Spleen (tissue), 11 donors: ENCODE measurements at regions not wholly inside any gene's neighbourhood (a gene's known extent, or its start where the extent isn't known, plus 50 kb on each side); places are given as distances from the start of the nearest gene placed in this dataset.

Experiments
- DNase-seq: peaks from one replicate; pipeline ENCODE4 v3.0.0-alpha.2; 2020
- H3K27ac ChIP-seq, 8 donors: fragments of 200-600 bp; sonication (generic) in 7 of 8; 1 replicate in 4 of 8; 2 replicates in 4 of 8; pipeline versions ENCODE4 v1.5.0 to v1.8.0; 2016 to 2021; ENCODE audit warnings: inconsistent platforms in 4 of 8, mild to moderate bottlenecking in 4 of 8, moderate library complexity in 1 of 8
- H3K27me3 ChIP-seq, 7 donors: fragments of 200-600 bp; sonication (generic) in 6 of 7; replicated peaks in 1 of 7; 1 replicate in 4 of 7; 2 replicates in 3 of 7; pipeline versions ENCODE4 v1.5.0 to v1.8.0; 2016 to 2021; ENCODE audit warnings: inconsistent platforms in 3 of 7, mild to moderate bottlenecking in 1 of 7
- H3K36me3 ChIP-seq, 6 donors: fragments of 200-600 bp; sonication (generic) in 5 of 6; 1 replicate in 4 of 6; 2 replicates in 2 of 6; pipeline versions ENCODE4 v1.5.0 to v1.8.0; 2016 to 2021; ENCODE audit warnings: inconsistent platforms in 2 of 6
- H3K4me1 ChIP-seq, 6 donors: fragments of 200-600 bp; sonication (generic) in 5 of 6; 1 replicate in 3 of 6; 2 replicates in 3 of 6; pipeline versions ENCODE4 v1.5.0 to v1.8.0; 2016 to 2021; ENCODE audit warnings: inconsistent platforms in 3 of 6
- H3K4me3 ChIP-seq, 8 donors: fragments of 200-600 bp; sonication (generic) in 7 of 8; 1 replicate in 4 of 8; 2 replicates in 4 of 8; pipeline versions ENCODE4 v1.5.0 to v1.8.0; 2016 to 2021; ENCODE audit warnings: inconsistent platforms in 4 of 8, mild to moderate bottlenecking in 4 of 8, moderate library complexity in 2 of 8
- H3K9me3 ChIP-seq, 8 donors: fragments of 200-600 bp; sonication (generic) in 7 of 8; 1 replicate in 4 of 8; 2 replicates in 4 of 8; pipeline versions ENCODE4 v1.5.0 to v1.8.0; 2016 to 2021; ENCODE audit warnings: inconsistent platforms in 4 of 8
- POLR2A ChIP-seq, 3 donors: fragments of 450-650 bp; IDR thresholded peaks; one replicate each; pipeline ENCODE4 v1.5.1; 2017; ENCODE audit warnings: antibody characterized with exemption in 3 of 3, mild to moderate bottlenecking in 1 of 3
- POLR2AphosphoS5 ChIP-seq, 3 donors: sonication (generic); formaldehyde crosslinking; IDR thresholded peaks; one replicate each; pipeline ENCODE4 v1.5.1; 2017; ENCODE audit warnings: antibody characterized with exemption in 3 of 3
- WGBS, 5 donors: extraction: QIAGEN DNeasy Blood & Tissue Kit in 3 of 5; methylation state at CpG; one replicate each; pipeline versions ENCODE4 v1.1.5 to v1.1.7; 2013 to 2018; 5-methylcytosine and 5-hydroxymethylcytosine counted together
- intact Hi-C: fragments of 100-400 bp; cut with DNase I; formaldehyde crosslinking; loops from one replicate; pipeline ENCODE4 v1.15.0; 2023; ENCODE audit warnings: low total_unique reads
- TF ChIP-seq, protein P1 (sequence below), 11 experiments: fragments of 200-600 bp in 7 of 11; fragments of 450-650 bp in 4 of 11; sonication (generic) in 4 of 11; IDR thresholded peaks in 8 of 11; conservative IDR thresholded peaks in 3 of 11; 1 replicate in 7 of 11; 2 replicates in 4 of 11; pipeline versions ENCODE4 v1.4.0 to v1.8.0; 2016 to 2021; ENCODE audit warnings: antibody characterized with exemption in 11 of 11, inconsistent platforms in 4 of 11, mild to moderate bottlenecking in 1 of 11
- donor health status: healthy with polysubstance abuse.
- donor health status: DM: no; HTN: no; CAD: no; lungs with moderate emphysema.
- donor health status: DM: no; HTN: no; CAD: no.
- donor health status: Bipolar disorder and iron deficiency.
- donor health status: healthy.
- donor health status: DM: no; HTN: no; CAD: no.
- donor health status: DM: yes; HTN: yes; CAD: no.

DNA sequence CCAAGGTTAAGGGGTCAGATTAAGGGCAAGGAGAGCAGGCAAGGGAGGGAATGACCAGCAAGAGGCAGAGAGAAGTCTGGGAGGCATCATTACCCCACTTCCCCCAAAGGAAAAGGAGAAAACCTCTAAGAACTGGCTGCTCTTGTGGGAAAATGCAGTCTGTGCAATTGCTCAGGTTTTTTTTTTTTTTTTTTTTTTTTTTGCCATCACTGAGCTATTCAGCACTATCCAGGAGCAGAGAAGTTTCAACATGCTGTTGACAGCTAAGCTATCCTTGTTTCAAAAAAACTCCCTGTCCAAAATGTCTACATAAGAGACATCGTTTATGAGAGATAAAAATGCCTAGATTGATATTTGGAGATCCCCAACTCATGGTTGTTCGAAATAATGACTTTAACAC, 345.4 kb downstream of the TDRD15 start:
- WGBS, 5 donors: 60 to 75% (median 68%) methylated on average over 2 of the region's 2 CpGs
- intact Hi-C loops: no loop called here

DNA sequence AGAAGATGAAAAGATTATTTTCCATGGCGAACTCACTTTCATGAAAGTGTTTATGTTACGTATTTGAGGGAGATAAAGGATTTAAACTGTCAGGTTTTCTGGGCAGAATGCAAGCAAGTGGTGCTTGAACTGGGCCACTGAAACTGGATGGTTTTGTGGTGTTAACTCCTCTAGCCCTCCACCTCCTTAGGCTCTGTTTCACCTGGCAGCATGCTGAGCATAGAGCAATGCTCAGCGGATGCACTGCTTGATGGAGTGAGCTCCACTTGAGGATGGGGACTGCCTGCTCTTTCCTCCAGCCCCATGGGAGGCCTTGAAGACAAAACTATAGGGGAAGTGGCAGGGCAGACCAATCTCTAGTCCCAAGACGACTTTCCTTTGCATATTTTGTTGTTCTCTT, 345.8 kb downstream of the TDRD15 start:
- Histone ChIP-seq H3K4me1 (no peaks in the 10 kb centered on the region), H3K27me3 (no peaks in the 10 kb centered on the region), H3K9me3 (no peaks in the 10 kb centered on the region), H3K27ac (no peak overlapping the region), H3K36me3 (no peaks in the 10 kb centered on the region), H3K4me3 (no peak overlapping the region)
- TF ChIP-seq POLR2AphosphoS5 (IDR thresholded peaks at IDR 0.05) (no peak), POLR2A (IDR thresholded peaks at IDR 0.05) (no peak)
- TF ChIP-seq, protein P1, sequence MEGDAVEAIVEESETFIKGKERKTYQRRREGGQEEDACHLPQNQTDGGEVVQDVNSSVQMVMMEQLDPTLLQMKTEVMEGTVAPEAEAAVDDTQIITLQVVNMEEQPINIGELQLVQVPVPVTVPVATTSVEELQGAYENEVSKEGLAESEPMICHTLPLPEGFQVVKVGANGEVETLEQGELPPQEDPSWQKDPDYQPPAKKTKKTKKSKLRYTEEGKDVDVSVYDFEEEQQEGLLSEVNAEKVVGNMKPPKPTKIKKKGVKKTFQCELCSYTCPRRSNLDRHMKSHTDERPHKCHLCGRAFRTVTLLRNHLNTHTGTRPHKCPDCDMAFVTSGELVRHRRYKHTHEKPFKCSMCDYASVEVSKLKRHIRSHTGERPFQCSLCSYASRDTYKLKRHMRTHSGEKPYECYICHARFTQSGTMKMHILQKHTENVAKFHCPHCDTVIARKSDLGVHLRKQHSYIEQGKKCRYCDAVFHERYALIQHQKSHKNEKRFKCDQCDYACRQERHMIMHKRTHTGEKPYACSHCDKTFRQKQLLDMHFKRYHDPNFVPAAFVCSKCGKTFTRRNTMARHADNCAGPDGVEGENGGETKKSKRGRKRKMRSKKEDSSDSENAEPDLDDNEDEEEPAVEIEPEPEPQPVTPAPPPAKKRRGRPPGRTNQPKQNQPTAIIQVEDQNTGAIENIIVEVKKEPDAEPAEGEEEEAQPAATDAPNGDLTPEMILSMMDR (IDR thresholded peaks at IDR 0.05 in 8 of 11, conservative IDR thresholded peaks at IDR 0.05 in 3 of 11): no peak
- intact Hi-C loops: no loop called here
- DNase-seq: no peak
- WGBS, 5 donors: 70 to 83% (median 79%) methylated on average over 4 of the region's 4 CpGs

More for the DNA sequence above, 345.4 kb downstream of the TDRD15 start:
- no peak for TF ChIP-seq POLR2AphosphoS5 (IDR thresholded peaks at IDR 0.05)
- TF ChIP-seq, protein P1 (IDR thresholded peaks at IDR 0.05 in 8 of 11, conservative IDR thresholded peaks at IDR 0.05 in 3 of 11): no peak
- no peak for TF ChIP-seq POLR2A (IDR thresholded peaks at IDR 0.05)
- Histone ChIP-seq H3K27me3 (no peaks in the 10 kb centered on the region), H3K4me1 (no peaks in the 10 kb centered on the region), H3K4me3 (no peak overlapping the region), H3K27ac (no peak overlapping the region), H3K9me3 (no peaks in the 10 kb centered on the region), H3K36me3 (no peaks in the 10 kb centered on the region)
- DNase-seq: no peak

DNA sequence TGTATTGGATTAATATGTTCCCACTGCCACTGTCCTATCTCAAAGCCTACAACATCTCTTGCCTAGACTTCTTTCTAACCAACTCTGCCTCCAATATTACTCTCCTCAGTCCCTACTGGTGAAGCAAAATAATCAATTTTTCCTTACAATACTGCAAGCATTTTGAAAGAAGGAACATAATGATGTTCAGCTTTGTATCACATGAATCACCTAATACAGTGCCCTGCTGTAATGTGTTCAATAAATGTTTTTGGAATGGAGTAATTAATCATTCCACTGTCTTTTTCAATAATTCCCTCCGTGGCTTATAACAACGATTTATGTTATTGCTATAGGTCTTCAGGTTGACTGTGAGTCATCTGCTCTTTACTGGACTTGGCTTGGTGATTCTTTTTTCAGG, 356.4 kb downstream of the TDRD15 start:
- Histone ChIP-seq H3K4me1 (no peaks in the 10 kb centered on the region), H3K9me3 (peaks cover 0 to 32% (median 4%) of the 10 kb centered on the region in 8 donors), H3K27me3 (no peaks in the 10 kb centered on the region), H3K4me3 (no peak overlapping the region), H3K27ac (no peak overlapping the region), H3K36me3 (no peaks in the 10 kb centered on the region)
- WGBS, 5 donors: 81 to 89% (median 87%) methylated on average over 2 of the region's 2 CpGs
- DNase-seq: no peak
- intact Hi-C loops: no loop called here
- TF ChIP-seq POLR2AphosphoS5 (IDR thresholded peaks at IDR 0.05) (no peak), POLR2A (IDR thresholded peaks at IDR 0.05) (no peak)
- TF ChIP-seq, protein P1 (IDR thresholded peaks at IDR 0.05 in 8 of 11, conservative IDR thresholded peaks at IDR 0.05 in 3 of 11): no peak

DNA sequence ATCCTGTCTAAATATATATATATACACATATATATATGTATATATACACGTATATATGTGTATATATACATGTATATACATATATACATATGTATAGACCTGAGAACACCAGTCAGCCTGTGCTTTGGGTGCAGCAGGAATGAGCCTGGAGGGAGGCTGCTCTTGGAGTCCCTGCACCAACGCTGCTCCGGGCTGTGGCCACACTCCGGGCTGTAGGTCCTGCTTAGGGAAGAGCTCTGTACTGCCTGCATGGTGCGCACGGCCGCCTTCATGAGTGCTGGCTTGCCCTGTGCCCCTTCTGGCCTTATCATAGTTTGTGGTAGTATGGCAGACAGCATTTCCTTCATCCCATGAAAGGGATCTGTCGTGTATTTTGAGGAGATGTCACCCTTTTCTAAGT, 360.9 kb downstream of the TDRD15 start:
- TF ChIP-seq POLR2AphosphoS5 (IDR thresholded peaks at IDR 0.05) (no peak), POLR2A (IDR thresholded peaks at IDR 0.05) (no peak)
- TF ChIP-seq, protein P1 (IDR thresholded peaks at IDR 0.05 in 8 of 11, conservative IDR thresholded peaks at IDR 0.05 in 3 of 11): no peak
- no peaks in the 10 kb centered on the region for H3K36me3 ChIP-seq
- peaks cover 0 to 34% (median 10%) of the 10 kb centered on the region in 8 donors for H3K9me3 ChIP-seq
- WGBS, 5 donors: 81 to 87% (median 84%) methylated on average over 8 of the region's 8 CpGs
- no peaks in the 10 kb centered on the region for H3K4me1 ChIP-seq
- H3K27me3 ChIP-seq: no peaks in the 10 kb centered on the region
- intact Hi-C loops: no loop called here
- no peak for DNase-seq
- no peak overlapping the region for H3K27ac ChIP-seq
- H3K4me3 ChIP-seq: no peak overlapping the region
